Gastrocnemius medialis (tissue), 4 donors: ENCODE measurements at regions not wholly inside any gene's neighbourhood (a gene's known extent, or its start where the extent isn't known, plus 50 kb on each side); places are given as distances from the start of the nearest gene placed in this dataset.

Experiments used
- POLR2A ChIP-seq, 2 donors: fragments of 450-650 bp; IDR thresholded peaks; one replicate each; pipeline ENCODE4 v1.6.1; 2017; ENCODE audit warnings: antibody characterized with exemption in 2 of 2, mild to moderate bottlenecking in 2 of 2, moderate library complexity in 2 of 2
- TF ChIP-seq, protein P1 (sequence below), 5 experiments: fragments of 450-650 bp in 3 of 5; fragments of 200-600 bp in 2 of 5; sonication (generic) in 2 of 5; IDR thresholded peaks in 4 of 5; conservative IDR thresholded peaks in 1 of 5; 1 replicate in 4 of 5; 2 replicates in 1 of 5; pipeline ENCODE4 v1.5.1; 2016 to 2019; ENCODE audit warnings: antibody characterized with exemption in 5 of 5, mild to moderate bottlenecking in 3 of 5, moderate library complexity in 3 of 5

DNA sequence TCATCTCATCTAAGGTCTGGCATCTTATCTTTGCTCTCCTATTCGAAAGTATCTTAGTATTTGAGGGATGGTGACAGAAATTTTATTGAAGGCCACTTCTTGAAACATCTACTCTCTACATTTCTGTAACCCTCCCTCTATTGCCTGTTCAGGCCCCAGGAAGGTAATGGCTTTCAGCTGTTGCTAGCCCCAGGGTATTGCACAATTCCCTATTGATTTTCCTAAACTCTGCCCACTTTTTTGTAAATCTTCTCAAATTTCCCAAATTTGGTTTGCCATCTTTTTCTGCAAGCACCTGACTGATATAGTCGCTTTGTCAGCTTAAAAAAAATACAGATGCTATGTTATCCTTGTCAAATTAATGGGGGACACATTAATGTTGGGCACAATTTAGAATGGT, 242.1 kb downstream of the RAP2B start:
- TF ChIP-seq, protein P1, sequence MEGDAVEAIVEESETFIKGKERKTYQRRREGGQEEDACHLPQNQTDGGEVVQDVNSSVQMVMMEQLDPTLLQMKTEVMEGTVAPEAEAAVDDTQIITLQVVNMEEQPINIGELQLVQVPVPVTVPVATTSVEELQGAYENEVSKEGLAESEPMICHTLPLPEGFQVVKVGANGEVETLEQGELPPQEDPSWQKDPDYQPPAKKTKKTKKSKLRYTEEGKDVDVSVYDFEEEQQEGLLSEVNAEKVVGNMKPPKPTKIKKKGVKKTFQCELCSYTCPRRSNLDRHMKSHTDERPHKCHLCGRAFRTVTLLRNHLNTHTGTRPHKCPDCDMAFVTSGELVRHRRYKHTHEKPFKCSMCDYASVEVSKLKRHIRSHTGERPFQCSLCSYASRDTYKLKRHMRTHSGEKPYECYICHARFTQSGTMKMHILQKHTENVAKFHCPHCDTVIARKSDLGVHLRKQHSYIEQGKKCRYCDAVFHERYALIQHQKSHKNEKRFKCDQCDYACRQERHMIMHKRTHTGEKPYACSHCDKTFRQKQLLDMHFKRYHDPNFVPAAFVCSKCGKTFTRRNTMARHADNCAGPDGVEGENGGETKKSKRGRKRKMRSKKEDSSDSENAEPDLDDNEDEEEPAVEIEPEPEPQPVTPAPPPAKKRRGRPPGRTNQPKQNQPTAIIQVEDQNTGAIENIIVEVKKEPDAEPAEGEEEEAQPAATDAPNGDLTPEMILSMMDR (IDR thresholded peaks at IDR 0.05 in 4 of 5, conservative IDR thresholded peaks at IDR 0.05 in 1 of 5), result no peak
- TF ChIP-seq POLR2A (IDR thresholded peaks at IDR 0.05), result no peak
